GM19035 (cell line): ENCODE measurements at regions not wholly inside any gene's neighbourhood (a gene's known extent, or its start where the extent isn't known, plus 50 kb on each side); places are given as distances from the start of the nearest gene placed in this dataset.
A peak's percentile ranks its signal among the peaks of the same experiment; 100 is the strongest.

Experiments used
- ATAC-seq: cut with Tn5 transposase; IDR thresholded peaks from one replicate; pipeline ENCODE4 v1.9.1; 2021; ENCODE audit not compliant: unreplicated experiment

- ATAC-seq = no peak
Observed at GRCh38 chr6:125489579-125490285, 188.0 kb upstream of the HDDC2 start.

- ATAC-seq = no peak
Observed at GRCh38 chr6:125491860-125492618, 190.3 kb upstream of the HDDC2 start.

GRCh38 chr6:125498606-125499005 lies 196.8 kb upstream of the HDDC2 start:
- no peak for ATAC-seq

- no peak for ATAC-seq
Observed at GRCh38 chr6:125499535-125499934, 197.8 kb upstream of the HDDC2 start.

GRCh38 chr6:125503181-125503580 lies 201.4 kb upstream of the HDDC2 start:
- ATAC-seq = no peak

GRCh38 chr6:125507987-125508655 lies 206.4 kb upstream of the HDDC2 start:
- ATAC-seq = no peak

- ATAC-seq = no peak
Observed at GRCh38 chr6:125508793-125509192, 207.0 kb upstream of the HDDC2 start.

- ATAC-seq = no peak
Observed at GRCh38 chr6:125509477-125509876, 207.7 kb upstream of the HDDC2 start.

GRCh38 chr6:125510405-125510804 lies 208.6 kb upstream of the HDDC2 start:
- ATAC-seq = no peak

- no peak for ATAC-seq
Observed at GRCh38 chr6:125511809-125512396, 210.1 kb upstream of the HDDC2 start.

GRCh38 chr6:125512621-125513020 lies 210.9 kb upstream of the HDDC2 start:
- peak; percentile 90 for ATAC-seq

GRCh38 chr6:125513978-125514377 lies 212.2 kb upstream of the HDDC2 start:
- ATAC-seq = no peak

GRCh38 chr6:125516644-125517043 lies 214.9 kb upstream of the HDDC2 start:
- no peak for ATAC-seq

GRCh38 chr6:125519367-125519766 lies 217.6 kb upstream of the HDDC2 start:
- ATAC-seq = no peak

- no peak for ATAC-seq
Observed at GRCh38 chr6:125524356-125524755, 222.6 kb upstream of the HDDC2 start.

GRCh38 chr6:125526007-125526720 lies 223.3 kb upstream of the HEY2 start:
- no peak for ATAC-seq

- no peak for ATAC-seq
Observed at GRCh38 chr6:125528621-125529041, 220.8 kb upstream of the HEY2 start.

GRCh38 chr6:125529061-125529460 lies 220.4 kb upstream of the HEY2 start:
- no peak for ATAC-seq

GRCh38 chr6:125533710-125534397 lies 215.6 kb upstream of the HEY2 start:
- no peak for ATAC-seq
